ENCODE measurements at regions not wholly inside any gene's neighbourhood (a gene's known extent, or its start where the extent isn't known, plus 50 kb on each side); places are given as distances from the start of the nearest gene placed in this dataset.
"Not testable (repeated sequence)": the region's sequence is repeated elsewhere in the genome, so short reads cannot be mapped to it uniquely, and the experiment has no call there.

GRCh38 chr5:154618696-154619095, 136.5 kb upstream of the LARP1 start:
- DNase-seq = no peak

- no peak for DNase-seq
These were observed 136.6 kb upstream of the HAND1 start for GRCh38 chr5:154614595-154614994.

- DNase-seq = no peak
These were observed 136.1 kb upstream of the HAND1 start for GRCh38 chr5:154614125-154614524.

- no peak for DNase-seq
These were observed 134.6 kb upstream of the HAND1 start for GRCh38 chr5:154612666-154613065.

DNA sequence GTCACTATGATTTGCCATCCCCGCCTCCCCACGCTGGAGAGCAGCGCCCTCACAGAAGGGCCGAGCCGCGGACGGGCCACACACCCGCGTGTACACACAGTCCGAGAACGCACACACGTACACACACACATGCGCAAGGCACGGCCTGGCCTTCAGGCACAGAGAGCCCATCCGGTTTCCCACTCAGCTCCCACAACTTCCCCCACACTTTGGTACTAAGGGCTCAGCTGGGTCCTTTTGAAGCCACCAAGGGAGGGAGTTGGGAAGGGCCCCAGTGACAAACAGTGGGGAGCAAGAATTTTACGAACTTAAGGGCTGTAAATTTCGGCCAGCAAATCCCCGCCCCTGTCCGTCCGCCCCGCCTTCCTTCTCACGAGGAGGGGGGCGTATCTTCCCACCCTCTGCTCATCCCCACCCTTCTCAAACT, 133.3 kb upstream of the HAND1 start:
- DNase-seq = no peak

DNA sequence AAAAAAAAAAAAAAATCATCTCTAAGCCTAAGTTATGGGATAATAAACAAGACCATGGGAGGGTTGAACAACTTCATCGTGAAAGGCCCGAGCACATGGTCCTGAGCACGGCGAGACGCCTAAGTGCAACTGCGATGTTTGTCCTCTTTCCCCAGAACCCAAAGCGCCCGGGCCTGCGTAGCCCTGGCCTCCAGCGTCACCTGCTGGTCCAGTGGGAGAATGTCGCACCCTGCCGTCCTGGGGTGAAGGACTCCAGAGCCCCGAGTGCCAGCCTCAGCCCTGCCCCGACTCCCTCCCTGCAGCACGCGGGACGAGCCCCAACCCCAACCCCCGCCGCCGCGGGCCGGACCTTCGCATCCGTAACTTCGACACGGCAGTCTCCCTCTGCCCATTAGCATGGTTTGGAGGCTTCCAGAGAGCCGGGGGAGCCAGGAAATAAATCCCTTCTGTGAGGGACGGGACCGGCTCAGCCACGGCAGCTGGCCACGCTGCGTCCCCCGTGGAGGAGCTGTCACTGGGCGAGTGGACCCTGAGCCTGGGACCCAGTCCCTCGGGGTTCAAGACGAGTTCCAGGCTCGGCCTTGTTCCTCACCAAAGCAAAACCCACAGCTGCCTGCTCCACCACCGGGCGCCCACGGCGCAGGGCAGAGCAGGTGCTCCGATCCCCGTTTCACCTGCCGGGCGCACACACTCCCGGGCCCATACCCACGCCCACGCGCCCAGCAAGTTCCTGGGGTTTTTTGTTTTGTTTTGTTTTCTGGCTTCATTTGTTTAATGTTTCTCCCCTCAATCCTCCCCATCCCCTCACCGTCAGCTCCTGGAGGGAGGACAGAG, 132.5 kb upstream of the HAND1 start:
- peak; percentile 62 for DNase-seq

GRCh38 chr5:154609251-154609650, 131.2 kb upstream of the HAND1 start:
- no peak for DNase-seq

GRCh38 chr5:154608531-154609011, 130.5 kb upstream of the HAND1 start:
- no peak for DNase-seq

DNA sequence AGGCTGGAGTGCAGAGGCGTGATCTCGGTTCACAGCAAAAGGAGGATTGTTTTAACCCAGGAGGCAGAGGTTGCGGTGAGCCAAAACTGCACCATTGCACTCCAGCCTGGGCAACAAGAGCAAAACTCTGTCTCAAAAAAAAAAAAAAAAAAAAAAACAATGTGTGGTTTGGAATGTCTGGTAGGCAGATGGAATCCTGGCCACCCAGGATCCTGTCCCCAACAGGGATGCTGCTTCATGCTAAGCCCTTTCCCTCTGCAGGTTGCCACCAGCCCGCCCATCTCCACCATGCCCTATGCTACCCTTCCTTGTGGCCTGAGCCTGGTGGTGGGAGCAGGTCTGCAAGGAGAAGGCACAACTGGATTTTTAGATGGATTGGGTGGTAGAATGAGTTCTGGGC, 129.7 kb upstream of the HAND1 start:
- no peak for DNase-seq

DNA sequence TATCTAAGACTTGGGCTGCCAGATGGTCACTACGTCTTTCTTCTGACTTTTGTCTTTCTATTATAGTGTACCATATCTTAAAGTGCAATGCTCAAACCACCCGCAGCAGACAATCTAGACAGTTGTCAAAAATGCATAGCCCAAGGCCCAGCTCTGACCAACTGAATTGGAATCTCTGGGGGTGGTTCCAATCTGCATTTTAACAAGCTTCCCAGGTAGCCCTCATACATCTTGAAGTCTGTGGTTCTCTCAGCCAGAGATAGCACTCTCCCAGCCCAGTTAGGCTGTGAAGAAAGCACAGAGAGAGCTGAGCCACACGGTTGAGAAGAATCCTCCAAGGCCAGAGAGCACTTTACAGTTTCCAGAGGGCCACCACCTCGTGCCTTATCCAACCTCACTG, 128.2 kb upstream of the HAND1 start:
- no peak for DNase-seq

GRCh38 chr5:154603953-154604679, 126.1 kb upstream of the HAND1 start:
- DNase-seq = no peak

- DNase-seq = no peak
These were observed 125.5 kb upstream of the HAND1 start for GRCh38 chr5:154603485-154603884.

DNA sequence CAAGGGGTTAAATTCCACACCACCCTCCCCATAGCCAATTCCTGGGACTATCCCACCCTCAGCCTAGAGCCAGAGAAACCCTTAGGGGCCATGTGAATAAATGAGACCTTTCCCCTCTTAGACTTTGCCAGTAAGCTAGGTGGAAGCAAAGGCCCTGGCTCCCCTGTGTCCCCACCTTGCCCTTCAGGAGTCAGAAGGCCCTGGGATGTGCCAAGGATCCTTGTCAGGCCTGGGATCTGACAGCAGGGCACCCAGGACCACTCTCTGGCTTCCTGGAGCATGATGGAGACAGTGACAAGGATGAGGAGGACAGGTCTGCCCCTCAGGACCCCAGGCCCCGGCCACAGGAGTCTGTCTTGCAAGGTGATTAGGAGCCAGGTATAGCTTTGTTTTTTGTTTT, 125.0 kb upstream of the HAND1 start:
- no peak for DNase-seq

GRCh38 chr5:154601014-154601413, 123.0 kb upstream of the HAND1 start:
- no peak for DNase-seq

DNA sequence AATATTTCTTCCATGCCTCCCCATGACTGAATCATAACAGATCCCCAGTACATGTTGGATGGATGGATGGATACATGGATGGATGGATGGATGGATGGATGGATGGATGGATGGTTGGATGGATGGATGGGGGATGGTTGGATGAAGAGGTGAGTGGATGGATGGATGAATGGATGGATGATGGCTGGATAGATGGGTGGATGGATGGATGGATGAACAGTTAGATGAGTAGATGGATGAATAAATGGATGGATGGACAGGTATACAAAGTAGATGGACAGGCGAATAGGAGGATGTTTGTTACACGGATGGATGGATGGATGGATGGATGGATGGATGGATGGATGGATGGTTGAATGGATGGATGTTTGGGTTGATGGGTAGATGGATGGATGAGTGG, 120.0 kb upstream of the HAND1 start:
- no peak for DNase-seq

DNA sequence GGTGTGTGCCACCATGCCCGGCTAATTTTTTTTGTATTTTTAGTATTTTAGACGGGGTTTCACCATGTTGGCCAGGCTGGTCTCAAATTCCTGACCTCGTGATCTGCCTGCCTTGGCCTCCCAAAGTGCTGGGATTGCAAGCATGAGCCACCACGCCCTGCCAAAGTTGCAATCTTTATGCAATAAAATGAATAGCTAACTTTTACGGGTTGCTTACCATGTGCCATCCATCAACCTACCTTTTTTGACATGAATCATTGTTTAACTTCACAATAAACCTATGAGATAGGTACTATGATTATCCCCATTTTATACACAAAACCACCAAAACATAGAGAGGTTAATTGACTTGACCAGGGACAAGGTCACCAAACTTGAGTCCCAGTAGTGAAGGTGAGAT, 118.8 kb upstream of the HAND1 start:
- not testable (repeated sequence) for DNase-seq

- DNase-seq = no peak
These were observed 117.6 kb upstream of the HAND1 start for GRCh38 chr5:154595662-154596061.

- no peak for DNase-seq
These were observed 115.8 kb upstream of the HAND1 start for GRCh38 chr5:154593796-154594195.

GRCh38 chr5:154593071-154593470, 115.0 kb upstream of the HAND1 start:
- no peak for DNase-seq

DNA sequence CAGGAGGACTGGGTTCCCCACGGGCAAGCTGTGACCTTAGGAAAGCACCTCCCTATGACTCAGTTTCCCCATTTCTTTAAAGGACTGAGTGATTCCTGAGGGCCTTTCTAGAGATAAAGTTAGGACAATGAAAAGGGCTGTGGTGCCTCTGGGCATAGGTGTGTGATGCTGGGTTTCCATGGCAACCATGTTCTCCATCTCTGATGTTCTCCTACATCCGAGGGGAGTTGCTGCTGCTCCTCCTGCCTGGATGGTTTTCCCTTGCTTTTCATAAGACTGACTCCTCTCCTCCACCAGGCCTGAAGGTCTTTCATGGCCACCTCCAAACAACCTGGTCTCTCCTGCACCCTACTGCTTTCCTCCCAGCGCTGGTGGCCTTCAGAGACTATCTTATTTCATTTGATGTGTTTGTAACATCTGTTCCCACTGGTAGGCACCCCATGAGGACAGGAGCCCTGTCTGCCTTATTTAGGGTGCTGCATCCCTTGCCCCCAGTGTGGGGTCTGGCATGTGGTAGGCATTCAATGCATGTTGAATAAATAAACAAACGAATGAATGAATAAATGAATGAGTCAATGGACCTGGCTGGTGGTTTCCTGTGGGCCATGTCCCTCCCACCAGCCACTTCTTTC, 112.2 kb upstream of the HAND1 start:
- DNase-seq = no peak

GRCh38 chr5:154589511-154589910, 111.5 kb upstream of the HAND1 start:
- no peak for DNase-seq

- DNase-seq = not testable (repeated sequence)
These were observed 110.9 kb upstream of the HAND1 start for GRCh38 chr5:154588833-154589425.

GRCh38 chr5:154588091-154588774, 110.2 kb upstream of the HAND1 start:
- DNase-seq = no peak

All from NCI-H526 treated with DMSO at 0.1 percent for 48 hours (cell line).